Small intestine (tissue), 7 donors: ENCODE measurements at regions not wholly inside any gene's neighbourhood (a gene's known extent, or its start where the extent isn't known, plus 50 kb on each side); places are given as distances from the start of the nearest gene placed in this dataset.
"Not testable (repeated sequence)": the region's sequence is repeated elsewhere in the genome, so short reads cannot be mapped to it uniquely, and the experiment has no call there.

Experiments
- DNase-seq, 2 donors: peaks; one replicate each; pipeline versions ENCODE4 v3.0.0 to v3.0.0-alpha.2; 2013
- FAIRE-seq: peaks from 2 replicates; lab custom pipeline; 2012; peaks lifted over from hg19 to GRCh38; lab: Jason Lieb, UNC
- H3K27ac ChIP-seq, 3 donors: one replicate each; pipeline ENCODE4 v1.5.1; 2013; ENCODE audit warnings: low read length in 2 of 3, mild to moderate bottlenecking in 2 of 3, control low read depth in 1 of 3, inconsistent platforms in 1 of 3, low read depth in 1 of 3, moderate library complexity in 1 of 3
- H3K27me3 ChIP-seq, 3 donors: one replicate each; pipeline ENCODE4 v1.6.1; 2013; ENCODE audit warnings: low read length in 3 of 3, inconsistent platforms in 1 of 3; ENCODE audit not compliant: control insufficient read depth in 3 of 3, insufficient read depth in 3 of 3
- H3K36me3 ChIP-seq, 3 donors: one replicate each; pipeline ENCODE4 v1.6.1; 2013; ENCODE audit warnings: low read length in 3 of 3, inconsistent platforms in 1 of 3, low read depth in 1 of 3, mild to moderate bottlenecking in 1 of 3, moderate library complexity in 1 of 3; ENCODE audit not compliant: control insufficient read depth in 3 of 3, insufficient read depth in 2 of 3
- H3K4me1 ChIP-seq, 3 donors: one replicate each; pipeline ENCODE4 v1.6.1; 2013; ENCODE audit warnings: low read length in 2 of 3, inconsistent platforms in 1 of 3, low read depth in 1 of 3, mild to moderate bottlenecking in 1 of 3, moderate library complexity in 1 of 3; ENCODE audit not compliant: control insufficient read depth in 3 of 3, insufficient read depth in 2 of 3
- H3K4me3 ChIP-seq, 3 donors: one replicate each; pipeline ENCODE4 v1.5.1; 2013; ENCODE audit warnings: low read length in 3 of 3, control low read depth in 1 of 3, inconsistent platforms in 1 of 3, low read depth in 1 of 3, mild to moderate bottlenecking in 1 of 3, moderate library complexity in 1 of 3
- H3K9me3 ChIP-seq, 2 donors: one replicate each; pipeline ENCODE4 v1.6.1; 2013; ENCODE audit warnings: low read depth in 1 of 2, low read length in 1 of 2; ENCODE audit not compliant: control insufficient read depth in 2 of 2, insufficient read depth in 1 of 2
- WGBS, 3 donors: extraction: QIAGEN DNeasy Blood & Tissue Kit; methylation state at CpG; one replicate each; pipeline ENCODE4 v1.1.7; 2013; 5-methylcytosine and 5-hydroxymethylcytosine counted together
- donor health status: healthy with polysubstance abuse.
- donor health status: control.
- donor health status: control.
- donor health status: Bipolar disorder and iron deficiency.
- donor health status: healthy.

DNA sequence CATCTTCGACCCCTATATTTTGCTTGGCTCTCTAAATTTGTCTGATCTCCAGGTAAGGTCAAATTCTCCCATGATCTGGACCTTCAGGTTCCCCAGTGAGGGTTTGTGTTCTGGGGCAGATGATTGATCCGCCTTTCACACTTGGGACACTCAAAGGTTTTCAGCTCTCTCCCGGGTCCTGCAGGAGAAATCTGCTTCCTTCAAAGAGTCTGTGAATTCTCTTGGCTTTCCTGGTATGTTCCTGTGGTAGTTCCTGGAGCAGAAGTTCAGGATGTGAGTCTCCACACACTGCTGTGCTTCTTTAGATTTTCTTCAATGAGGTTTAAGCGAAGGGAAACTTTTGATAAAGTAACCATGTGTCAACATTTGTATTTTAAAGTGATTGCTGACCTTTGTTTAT lies 318.0 kb downstream of the TAF11L14 start:
- DNase-seq, result no peak
- 61 to 72% (median 68%) methylated on average over 4 of the region's 4 CpGs for WGBS, 3 donors
- Histone ChIP-seq H3K27ac (no peak overlapping the region), H3K36me3 (no peaks in the 10 kb centered on the region), H3K4me1 (no peaks in the 10 kb centered on the region), H3K27me3 (no peaks in the 10 kb centered on the region), H3K9me3 (peaks cover 2 to 13% of the 10 kb centered on the region in 2 donors), H3K4me3 (no peak overlapping the region)
- FAIRE-seq, result no peak

DNA sequence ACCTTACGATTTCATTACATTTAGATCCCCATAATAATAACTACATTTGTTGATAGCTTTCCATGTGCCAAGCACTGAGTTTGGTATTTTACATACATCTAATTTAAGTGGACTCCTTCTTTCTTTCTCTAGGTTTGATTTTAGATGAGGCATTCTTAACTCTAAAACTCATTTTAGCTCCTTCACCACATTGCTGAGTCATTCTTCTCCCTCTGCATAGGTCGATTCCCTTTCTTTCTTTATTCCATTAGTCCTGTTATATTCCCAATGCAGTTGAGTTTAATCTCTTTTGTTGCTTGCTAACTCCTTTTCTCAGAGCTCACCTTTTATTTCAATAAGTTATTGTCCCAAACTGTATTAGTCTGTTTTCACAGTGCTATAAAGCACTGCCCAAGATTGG lies 329.8 kb downstream of the TAF11L14 start:
- peaks cover 0 to 11% of the 10 kb centered on the region in 2 donors for H3K9me3 ChIP-seq

DNA sequence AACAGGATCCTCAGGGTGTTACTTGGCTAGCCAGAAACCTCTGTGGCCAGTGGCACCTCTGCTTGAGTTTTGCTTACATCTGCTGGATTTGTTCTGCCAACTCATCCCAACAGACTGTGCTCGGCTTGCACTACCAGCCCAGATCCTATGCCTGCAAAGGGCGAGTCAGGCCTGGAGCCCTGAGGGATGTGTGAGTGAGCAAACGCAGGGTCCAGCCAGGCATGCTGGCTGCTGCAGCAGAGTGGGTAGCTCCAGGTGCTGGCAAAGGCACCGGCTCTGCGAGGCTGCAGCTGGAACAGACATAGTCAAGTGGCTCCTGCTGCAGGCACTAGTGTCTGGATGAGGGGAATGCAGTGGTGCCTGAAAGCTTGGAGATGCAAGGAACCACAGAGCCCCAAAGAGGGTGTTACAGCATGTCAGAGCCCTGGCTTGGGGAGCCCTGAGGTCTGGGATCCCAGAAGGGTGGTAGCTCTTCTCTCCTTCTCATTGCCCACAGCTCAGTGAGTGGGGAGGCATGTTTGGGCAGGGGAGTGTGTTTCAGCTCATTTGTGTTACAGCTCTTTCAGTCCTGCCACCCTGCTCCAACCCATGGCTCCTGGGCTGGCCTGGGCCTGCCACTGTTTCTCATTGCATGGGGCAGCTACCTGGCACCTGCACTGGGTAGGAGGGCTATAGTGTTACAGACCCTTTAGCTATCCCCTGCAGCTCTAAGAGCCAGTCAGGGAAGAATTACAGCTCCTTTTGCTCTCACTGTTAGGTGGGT lies 332.6 kb downstream of the TAF11L14 start:
- FAIRE-seq, result no peak
- Histone ChIP-seq H3K4me1 (no peaks in the 10 kb centered on the region), H3K4me3 (no peak overlapping the region), H3K9me3 (peaks cover 2 to 6% of the 10 kb centered on the region in 2 donors), H3K36me3 (no peaks in the 10 kb centered on the region), H3K27me3 (no peaks in the 10 kb centered on the region), H3K27ac (no peak overlapping the region)
- DNase-seq, result no peak
- WGBS, 3 donors, result 79 to 86% (median 85%) methylated on average over 5 of the region's 5 CpGs

More for the DNA sequence above, 329.8 kb downstream of the TAF11L14 start:
- H3K36me3 ChIP-seq, result no peaks in the 10 kb centered on the region
- DNase-seq (no peak), FAIRE-seq (no peak)
- no peak overlapping the region for H3K27ac ChIP-seq
- no peaks in the 10 kb centered on the region for H3K27me3 ChIP-seq
- H3K4me3 ChIP-seq, result no peak overlapping the region
- WGBS, 3 donors, result 47 to 69% (median 48%) methylated on average over 2 of the region's 2 CpGs
- H3K4me1 ChIP-seq, result no peaks in the 10 kb centered on the region

DNA sequence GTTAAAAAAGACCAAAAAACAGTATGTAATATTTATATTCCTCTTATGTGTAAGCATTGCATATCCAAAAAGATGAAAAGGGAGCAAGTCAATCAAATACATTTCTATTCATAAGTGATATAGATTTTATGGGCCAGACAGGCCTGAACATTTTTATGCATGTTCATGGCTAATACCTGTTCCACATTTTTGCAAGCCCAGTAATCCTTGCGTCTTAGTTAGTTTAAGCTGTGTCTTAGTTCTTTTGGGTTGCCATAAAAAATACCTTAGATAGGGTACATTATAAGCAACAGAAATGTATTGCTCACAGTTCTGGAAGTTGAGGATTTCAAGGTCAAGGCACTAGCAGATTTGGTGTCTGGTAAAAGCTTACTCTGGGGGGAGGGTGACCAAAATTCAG lies 342.1 kb downstream of the TAF11L14 start:
- H3K27me3 ChIP-seq, result no peaks in the 10 kb centered on the region
- FAIRE-seq, result no peak
- no peak overlapping the region for H3K27ac ChIP-seq
- 88 to 92% (median 88%) methylated on average over 1 of the region's 1 CpG for WGBS, 3 donors
- DNase-seq, result no peak
- H3K36me3 ChIP-seq, result no peaks in the 10 kb centered on the region
- H3K9me3 ChIP-seq, result peaks cover 0 to 2% of the 10 kb centered on the region in 2 donors
- no peaks in the 10 kb centered on the region for H3K4me1 ChIP-seq
- H3K4me3 ChIP-seq, result no peak overlapping the region

DNA sequence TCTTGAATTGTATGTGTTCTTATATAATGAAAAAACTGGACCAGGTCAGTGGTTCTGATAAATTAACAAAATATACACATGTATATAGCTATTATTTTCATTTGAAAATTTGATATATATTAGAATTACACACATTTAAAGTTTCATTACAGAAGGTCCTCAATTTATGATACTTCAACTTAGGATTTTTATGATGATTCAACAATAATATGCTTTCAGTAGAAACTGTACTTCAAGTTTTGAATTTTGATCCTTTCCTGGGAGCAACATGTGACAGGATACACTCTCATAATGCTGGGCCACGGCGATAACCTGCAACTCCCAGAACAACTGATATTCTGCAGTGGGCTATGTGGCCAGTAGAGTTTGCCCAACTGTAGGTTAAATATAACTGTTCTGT lies 344.7 kb downstream of the TAF11L14 start:
- DNase-seq (no peak), FAIRE-seq (no peak)
- H3K36me3 ChIP-seq, result no peaks in the 10 kb centered on the region
- no peak overlapping the region for H3K27ac ChIP-seq
- 84 to 91% (median 86%) methylated on average over 2 of the region's 2 CpGs for WGBS, 3 donors
- no peaks in the 10 kb centered on the region for H3K4me1 ChIP-seq
- H3K9me3 ChIP-seq, result peaks cover 0 to 2% of the 10 kb centered on the region in 2 donors
- H3K4me3 ChIP-seq, result no peak overlapping the region
- H3K27me3 ChIP-seq, result no peaks in the 10 kb centered on the region

DNA sequence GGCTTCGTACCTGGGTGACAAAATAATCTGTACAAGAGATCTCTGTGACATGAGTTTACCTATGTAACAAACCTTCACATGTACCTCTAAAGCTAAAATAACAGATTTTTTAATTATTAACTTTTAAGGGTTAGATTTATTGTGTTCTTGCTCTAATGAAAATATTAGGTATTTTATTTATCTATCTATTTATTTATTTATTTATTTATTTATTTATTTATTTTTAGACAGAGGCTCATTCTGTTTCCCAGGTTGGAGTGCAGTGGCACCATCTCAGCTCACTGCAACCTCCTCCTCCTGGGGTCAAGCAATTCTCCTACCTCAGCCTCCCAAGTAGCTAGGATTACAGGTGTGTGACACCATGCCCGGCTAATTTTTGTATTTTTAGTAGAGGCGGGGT lies 348.4 kb downstream of the TAF11L14 start:
- FAIRE-seq, H3K4me3 ChIP-seq, H3K27me3 ChIP-seq, H3K27ac ChIP-seq, H3K4me1 ChIP-seq, H3K9me3 ChIP-seq, H3K36me3 ChIP-seq, DNase-seq: not testable (repeated sequence)
- 80 to 86% (median 81%) methylated on average over 3 of the region's 3 CpGs for WGBS, 3 donors

DNA sequence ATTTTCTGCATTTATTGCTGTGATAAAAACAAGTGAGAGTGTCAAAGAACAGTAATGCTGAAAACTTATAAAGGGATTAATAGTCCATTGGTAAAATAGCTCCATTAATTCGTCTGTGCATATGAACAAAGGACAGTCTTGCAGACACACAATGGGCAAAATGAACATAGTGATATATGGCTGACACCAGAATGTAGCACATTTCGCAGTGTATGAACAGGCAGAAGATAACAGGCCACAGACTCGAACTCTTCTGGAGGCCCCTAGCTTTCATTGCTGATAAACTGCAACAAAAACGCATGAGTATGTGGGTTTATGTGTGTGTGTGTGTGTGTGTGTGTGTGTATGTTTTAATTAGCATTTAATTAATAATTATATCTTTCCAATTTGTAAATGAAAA lies 354.8 kb downstream of the TAF11L14 start:
- DNase-seq (no peak), FAIRE-seq (no peak)
- 42 to 55% (median 52%) methylated on average over 4 of the region's 4 CpGs for WGBS, 3 donors
- H3K4me3 ChIP-seq, result no peak overlapping the region
- H3K36me3 ChIP-seq, result no peaks in the 10 kb centered on the region
- no peaks in the 10 kb centered on the region for H3K27me3 ChIP-seq
- H3K9me3 ChIP-seq, result peaks cover 0 to 2% of the 10 kb centered on the region in 2 donors
- H3K4me1 ChIP-seq, result no peaks in the 10 kb centered on the region
- no peak overlapping the region for H3K27ac ChIP-seq

DNA sequence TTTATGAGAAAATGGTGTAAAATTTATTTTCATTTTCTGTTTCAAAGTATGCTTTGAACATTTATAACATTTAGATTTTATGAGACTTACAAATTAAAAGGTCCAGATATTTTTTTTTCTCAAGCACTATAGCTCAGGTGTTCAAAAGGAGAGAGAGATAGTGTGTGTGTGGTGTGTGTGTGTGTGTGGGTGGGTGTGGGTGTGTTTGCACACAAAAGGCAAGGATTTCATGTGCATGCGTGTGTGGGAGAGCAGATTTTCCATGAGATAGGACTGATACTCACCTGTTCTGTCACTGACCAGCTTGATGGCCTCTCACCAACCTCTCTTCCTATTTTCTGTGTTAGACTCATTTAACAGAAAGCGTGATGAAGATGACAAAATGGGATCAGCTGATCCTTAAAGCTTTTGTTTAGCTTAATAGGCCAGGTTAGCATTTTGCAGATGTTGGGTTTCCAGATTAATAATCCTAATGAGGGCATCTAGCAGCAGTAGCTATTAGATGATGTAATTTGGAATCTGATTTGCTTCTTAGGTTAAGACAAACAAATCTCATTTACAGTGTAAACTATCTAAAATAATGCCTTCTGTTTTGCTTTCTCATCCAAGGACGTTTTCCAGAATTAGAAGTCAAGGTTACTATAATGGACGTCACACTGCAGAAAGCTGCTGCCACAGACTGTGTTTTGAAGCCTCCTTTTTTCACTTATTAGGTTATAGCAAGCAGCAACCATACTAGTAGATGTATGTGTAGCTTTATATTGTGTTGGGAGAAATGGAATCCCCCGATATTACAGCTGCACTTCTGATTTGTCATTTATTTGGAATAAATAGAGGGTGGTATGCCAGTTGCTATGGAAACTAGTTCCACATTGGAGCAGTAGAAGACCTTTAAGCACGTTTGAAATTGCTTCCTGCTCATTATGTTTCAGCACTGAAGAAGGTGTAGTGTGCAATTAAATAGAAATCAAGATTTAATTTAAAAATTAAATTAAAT lies 355.6 kb downstream of the TAF11L14 start:
- DNase-seq (no peak), FAIRE-seq (no peak)
- 40 to 41% (median 40%) methylated on average over 6 of the region's 6 CpGs for WGBS, 3 donors
- Histone ChIP-seq H3K4me1 (no peaks in the 10 kb centered on the region), H3K9me3 (peaks cover 0 to 2% of the 10 kb centered on the region in 2 donors), H3K27me3 (no peaks in the 10 kb centered on the region), H3K27ac (no peak overlapping the region), H3K4me3 (no peak overlapping the region), H3K36me3 (no peaks in the 10 kb centered on the region)
